ENCODE measurements at regions not wholly inside any gene's neighbourhood (a gene's known extent, or its start where the extent isn't known, plus 50 kb on each side); places are given as distances from the start of the nearest gene placed in this dataset.

- TF ChIP-seq, protein P1, sequence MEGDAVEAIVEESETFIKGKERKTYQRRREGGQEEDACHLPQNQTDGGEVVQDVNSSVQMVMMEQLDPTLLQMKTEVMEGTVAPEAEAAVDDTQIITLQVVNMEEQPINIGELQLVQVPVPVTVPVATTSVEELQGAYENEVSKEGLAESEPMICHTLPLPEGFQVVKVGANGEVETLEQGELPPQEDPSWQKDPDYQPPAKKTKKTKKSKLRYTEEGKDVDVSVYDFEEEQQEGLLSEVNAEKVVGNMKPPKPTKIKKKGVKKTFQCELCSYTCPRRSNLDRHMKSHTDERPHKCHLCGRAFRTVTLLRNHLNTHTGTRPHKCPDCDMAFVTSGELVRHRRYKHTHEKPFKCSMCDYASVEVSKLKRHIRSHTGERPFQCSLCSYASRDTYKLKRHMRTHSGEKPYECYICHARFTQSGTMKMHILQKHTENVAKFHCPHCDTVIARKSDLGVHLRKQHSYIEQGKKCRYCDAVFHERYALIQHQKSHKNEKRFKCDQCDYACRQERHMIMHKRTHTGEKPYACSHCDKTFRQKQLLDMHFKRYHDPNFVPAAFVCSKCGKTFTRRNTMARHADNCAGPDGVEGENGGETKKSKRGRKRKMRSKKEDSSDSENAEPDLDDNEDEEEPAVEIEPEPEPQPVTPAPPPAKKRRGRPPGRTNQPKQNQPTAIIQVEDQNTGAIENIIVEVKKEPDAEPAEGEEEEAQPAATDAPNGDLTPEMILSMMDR (IDR thresholded peaks at IDR 0.05; ENCODE audit: low read depth, low read length): no peak
- Histone ChIP-seq H3K9me3 (no peaks in the 10 kb centered on the region), H3K4me1 (no peaks in the 10 kb centered on the region), H3K4me3 (ENCODE audit: low read depth, low read length) (no peak overlapping the region), H3K36me3 (no peaks in the 10 kb centered on the region), H3K27me3 (no peaks in the 10 kb centered on the region)
- peak; percentile 17 for DNase-seq
Observed at GRCh38 chr14:44820230-44820964, 141.3 kb downstream of the KLHL28 start.

DNA sequence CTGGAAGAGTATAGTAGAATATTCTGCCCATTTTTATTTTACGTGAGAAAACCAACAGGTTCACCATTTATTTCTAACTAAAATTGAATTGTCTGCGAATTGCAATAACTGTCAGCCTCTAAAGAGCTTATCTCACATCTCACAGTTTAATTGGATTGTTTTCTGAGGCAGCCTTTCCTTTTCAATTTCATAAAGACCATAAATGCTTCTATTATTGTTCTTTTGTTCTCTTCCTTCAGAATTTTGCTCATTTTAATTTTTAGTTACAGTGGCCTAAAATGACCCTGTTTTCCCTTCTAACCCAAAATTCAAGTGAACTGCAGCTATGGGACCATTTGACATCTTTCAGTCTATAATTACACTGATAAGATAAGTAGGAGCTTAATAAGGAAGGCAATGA lies 147.6 kb downstream of the KLHL28 start:
- no peaks in the 10 kb centered on the region for H3K4me1 ChIP-seq
- H3K9me3 ChIP-seq: no peaks in the 10 kb centered on the region
- H3K36me3 ChIP-seq: no peaks in the 10 kb centered on the region
- TF ChIP-seq, protein P1 (IDR thresholded peaks at IDR 0.05; ENCODE audit: low read depth, low read length): no peak
- H3K4me3 ChIP-seq (ENCODE audit: low read depth, low read length): no peak overlapping the region
- no peaks in the 10 kb centered on the region for H3K27me3 ChIP-seq
- no peak for DNase-seq

DNA sequence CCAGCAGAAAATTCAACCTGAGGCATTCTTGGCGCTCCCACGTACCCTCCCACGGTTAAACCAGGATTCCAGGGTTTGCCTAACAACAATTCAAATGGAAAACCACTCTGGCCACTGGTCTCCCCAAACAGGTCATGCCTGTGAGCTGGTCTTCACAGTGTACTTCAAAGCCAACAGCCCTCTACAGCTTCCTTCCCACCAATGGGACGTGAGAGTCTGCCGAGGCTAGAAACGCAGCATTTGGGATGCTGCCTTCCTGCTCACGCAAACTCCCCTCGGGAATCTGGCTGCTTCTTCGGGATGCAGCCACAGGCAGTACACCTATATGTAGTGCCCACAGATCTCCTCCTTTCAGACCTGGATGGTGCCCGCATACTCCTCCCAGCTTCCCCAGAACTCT lies 149.1 kb downstream of the KLHL28 start:
- no peaks in the 10 kb centered on the region for H3K9me3 ChIP-seq
- H3K4me1 ChIP-seq: no peaks in the 10 kb centered on the region
- no peak overlapping the region for H3K4me3 ChIP-seq (ENCODE audit: low read depth, low read length)
- TF ChIP-seq, protein P1 (IDR thresholded peaks at IDR 0.05; ENCODE audit: low read depth, low read length): no peak
- no peaks in the 10 kb centered on the region for H3K27me3 ChIP-seq
- H3K36me3 ChIP-seq: no peaks in the 10 kb centered on the region
- no peak for DNase-seq

DNA sequence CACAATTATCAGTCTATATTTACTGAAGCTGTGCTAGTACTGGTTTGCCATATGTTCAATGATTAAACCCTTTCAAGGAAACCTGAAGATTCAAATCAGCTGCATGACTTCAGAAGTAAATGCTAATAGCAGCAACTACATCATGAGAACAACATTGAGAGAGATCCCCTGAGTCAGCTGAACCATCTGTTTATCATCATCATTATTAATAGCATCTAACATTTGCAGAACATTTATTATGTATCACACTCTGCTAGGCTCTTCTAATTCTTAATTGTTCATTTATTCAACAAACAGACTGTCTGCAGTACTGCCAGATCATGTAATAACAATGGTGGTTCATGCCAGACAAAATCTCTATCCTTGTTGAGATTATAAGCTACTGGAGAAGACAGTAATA lies 157.4 kb downstream of the KLHL28 start:
- Histone ChIP-seq H3K4me3 (ENCODE audit: low read depth, low read length) (no peak overlapping the region), H3K27me3 (no peaks in the 10 kb centered on the region), H3K36me3 (no peaks in the 10 kb centered on the region), H3K4me1 (no peaks in the 10 kb centered on the region), H3K9me3 (no peaks in the 10 kb centered on the region)
- TF ChIP-seq, protein P1 (IDR thresholded peaks at IDR 0.05; ENCODE audit: low read depth, low read length): no peak
- no peak for DNase-seq

DNA sequence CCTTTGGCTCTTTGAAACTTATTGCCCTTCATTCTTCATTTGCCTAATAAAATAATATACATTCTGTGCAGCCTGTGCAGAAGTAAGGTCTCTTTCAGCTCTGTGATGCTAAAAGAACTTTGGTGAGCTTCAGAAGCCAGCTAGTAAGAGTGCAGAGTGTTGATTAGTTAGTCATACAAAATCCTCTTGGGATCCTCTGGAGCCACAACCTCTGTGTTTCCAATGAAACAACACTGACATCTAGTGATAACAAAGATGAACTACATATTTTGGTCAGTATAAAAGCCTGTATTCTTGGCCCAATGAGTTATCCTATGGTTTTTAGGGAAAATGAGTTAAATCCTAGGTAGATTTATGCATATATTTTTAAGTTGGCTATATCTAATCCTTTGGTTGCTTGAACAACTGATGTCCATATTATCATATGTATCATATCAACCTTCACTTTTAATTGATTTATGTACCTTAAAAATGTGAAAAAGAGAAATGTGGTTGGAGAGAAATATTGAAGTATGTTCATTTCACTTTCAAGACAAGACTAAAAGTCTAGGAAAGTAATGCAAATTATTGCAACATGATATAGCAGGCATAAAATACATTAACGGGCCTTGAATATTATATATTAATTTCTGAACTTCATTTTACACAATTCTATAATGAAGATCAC lies 158.4 kb downstream of the KLHL28 start:
- TF ChIP-seq, protein P1 (IDR thresholded peaks at IDR 0.05; ENCODE audit: low read depth, low read length): peak; percentile 72
- Histone ChIP-seq H3K27me3 (no peaks in the 10 kb centered on the region), H3K9me3 (no peaks in the 10 kb centered on the region), H3K36me3 (no peaks in the 10 kb centered on the region), H3K4me3 (ENCODE audit: low read depth, low read length) (no peak overlapping the region), H3K4me1 (no peaks in the 10 kb centered on the region)
- DNase-seq: no peak
